ENCODE measurements at regions not wholly inside any gene's neighbourhood (a gene's known extent, or its start where the extent isn't known, plus 50 kb on each side); places are given as distances from the start of the nearest gene placed in this dataset.

DNA sequence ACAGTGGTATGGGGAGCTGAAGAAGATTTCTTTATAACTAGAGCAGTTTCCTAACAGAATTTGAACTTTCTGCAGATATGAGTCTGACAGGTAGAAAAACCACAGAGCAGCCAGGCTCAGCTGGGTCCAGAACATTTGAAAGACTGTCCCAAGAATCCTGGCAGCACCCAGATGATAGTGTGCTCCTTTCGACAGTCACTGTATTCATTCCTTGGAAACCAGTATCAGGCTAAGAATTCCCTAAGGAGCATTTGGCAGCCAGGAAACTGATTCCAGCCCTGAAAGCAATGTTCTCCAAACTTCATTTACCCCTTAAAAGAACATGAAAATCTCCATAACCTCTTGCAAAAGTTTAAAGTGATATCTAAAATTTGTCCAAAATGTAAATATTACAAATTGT lies 123.0 kb upstream of the MTAP start:
- no peak for DNase-seq
- no peak overlapping the region for H3K27ac ChIP-seq (ENCODE audit: low read length in 2 of 2)
- Mint-ChIP-seq H3K4me3 (no peak overlapping the region), H3K4me1 (no peaks in the 10 kb centered on the region), H3K27ac (no peak overlapping the region), H3K27me3 (peaks cover 7% of the 10 kb centered on the region), H3K9me3 (ENCODE audit: insufficient read depth) (no peaks in the 10 kb centered on the region)
- H3K79me2 ChIP-seq (ENCODE audit: control insufficient read depth, insufficient read depth, low read length): no peaks in the 10 kb centered on the region
- no peak overlapping the region for H2AFZ ChIP-seq (ENCODE audit: insufficient read depth, low read depth, low read length, poor library complexity, severe bottlenecking)
- H3K27me3 ChIP-seq (replicated peaks in 1 of 4; ENCODE audit: control extremely low read depth in 1 of 4, control insufficient read depth in 3 of 4, insufficient read depth in 4 of 4, low read length in 3 of 4): peaks cover 0 to 6% (median 0%) of the 10 kb centered on the region in 4 experiments
- TF ChIP-seq, protein P1, sequence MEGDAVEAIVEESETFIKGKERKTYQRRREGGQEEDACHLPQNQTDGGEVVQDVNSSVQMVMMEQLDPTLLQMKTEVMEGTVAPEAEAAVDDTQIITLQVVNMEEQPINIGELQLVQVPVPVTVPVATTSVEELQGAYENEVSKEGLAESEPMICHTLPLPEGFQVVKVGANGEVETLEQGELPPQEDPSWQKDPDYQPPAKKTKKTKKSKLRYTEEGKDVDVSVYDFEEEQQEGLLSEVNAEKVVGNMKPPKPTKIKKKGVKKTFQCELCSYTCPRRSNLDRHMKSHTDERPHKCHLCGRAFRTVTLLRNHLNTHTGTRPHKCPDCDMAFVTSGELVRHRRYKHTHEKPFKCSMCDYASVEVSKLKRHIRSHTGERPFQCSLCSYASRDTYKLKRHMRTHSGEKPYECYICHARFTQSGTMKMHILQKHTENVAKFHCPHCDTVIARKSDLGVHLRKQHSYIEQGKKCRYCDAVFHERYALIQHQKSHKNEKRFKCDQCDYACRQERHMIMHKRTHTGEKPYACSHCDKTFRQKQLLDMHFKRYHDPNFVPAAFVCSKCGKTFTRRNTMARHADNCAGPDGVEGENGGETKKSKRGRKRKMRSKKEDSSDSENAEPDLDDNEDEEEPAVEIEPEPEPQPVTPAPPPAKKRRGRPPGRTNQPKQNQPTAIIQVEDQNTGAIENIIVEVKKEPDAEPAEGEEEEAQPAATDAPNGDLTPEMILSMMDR (IDR thresholded peaks at IDR 0.05): no peak
- no peak for TF ChIP-seq EZH2 (IDR thresholded peaks at IDR 0.05; ENCODE audit: borderline replicate concordance, insufficient read depth, low read depth, low read length, poor library complexity, severe bottlenecking)
- H3K4me1 ChIP-seq (ENCODE audit: control insufficient read depth in 2 of 2, insufficient read depth in 2 of 2, low read length in 2 of 2): no peaks in the 10 kb centered on the region
- intact Hi-C loops (cut with micrococcal nuclease): no loop called here
- ChIA-PET CTCF (no interaction called here), POLR2A (no interaction called here)
- ATAC-seq (ENCODE audit: low read depth): no peak
- H3K9me3 ChIP-seq (ENCODE audit: control extremely low read depth in 1 of 3, control insufficient read depth in 2 of 3, insufficient read depth in 1 of 3, low read length in 2 of 3): no peaks in the 10 kb centered on the region
- H3K9ac ChIP-seq (ENCODE audit: low read length): no peak overlapping the region
- H3K4me3 ChIP-seq (ENCODE audit: control extremely low read depth in 1 of 5, extremely low read depth in 1 of 5, insufficient read depth in 1 of 5, low read depth in 2 of 5, low read length in 4 of 5): no peak overlapping the region
- no peaks in the 10 kb centered on the region for H4K20me1 ChIP-seq (ENCODE audit: control insufficient read depth, insufficient read depth, low read length, poor library complexity, severe bottlenecking)
- H3K4me2 ChIP-seq (replicated peaks; ENCODE audit: low read depth, low read length, poor library complexity, severe bottlenecking): no peak overlapping the region
- no peaks in the 10 kb centered on the region for H3K36me3 ChIP-seq (replicated peaks in 1 of 2; ENCODE audit: control extremely low read depth in 1 of 2, control insufficient read depth in 1 of 2, extremely low read depth in 1 of 2, insufficient read depth in 2 of 2, low read length in 1 of 2)
- WGBS (ENCODE audit: insufficient coverage): 100% methylated on average over 1 of the region's 1 CpG

- no peak for DNase-seq
- Mint-ChIP-seq H3K9me3 (ENCODE audit: insufficient read depth) (no peaks in the 10 kb centered on the region), H3K27me3 (peaks cover 7% of the 10 kb centered on the region), H3K27ac (no peak overlapping the region), H3K4me3 (no peak overlapping the region), H3K4me1 (no peaks in the 10 kb centered on the region)
- intact Hi-C loops (cut with micrococcal nuclease): no loop called here
- Histone ChIP-seq H3K79me2 (ENCODE audit: control insufficient read depth, insufficient read depth, low read length) (no peaks in the 10 kb centered on the region), H3K27me3 (replicated peaks in 1 of 4; ENCODE audit: control extremely low read depth in 1 of 4, control insufficient read depth in 3 of 4, insufficient read depth in 4 of 4, low read length in 3 of 4) (peaks cover 0 to 6% (median 0%) of the 10 kb centered on the region in 4 experiments), H3K27ac (ENCODE audit: low read length in 2 of 2) (no peak overlapping the region), H2AFZ (ENCODE audit: insufficient read depth, low read depth, low read length, poor library complexity, severe bottlenecking) (no peak overlapping the region), H4K20me1 (ENCODE audit: control insufficient read depth, insufficient read depth, low read length, poor library complexity, severe bottlenecking) (no peaks in the 10 kb centered on the region), H3K4me1 (ENCODE audit: control insufficient read depth in 2 of 2, insufficient read depth in 2 of 2, low read length in 2 of 2) (no peaks in the 10 kb centered on the region), H3K9me3 (ENCODE audit: control extremely low read depth in 1 of 3, control insufficient read depth in 2 of 3, insufficient read depth in 1 of 3, low read length in 2 of 3) (no peaks in the 10 kb centered on the region), H3K9ac (ENCODE audit: low read length) (no peak overlapping the region), H3K36me3 (replicated peaks in 1 of 2; ENCODE audit: control extremely low read depth in 1 of 2, control insufficient read depth in 1 of 2, extremely low read depth in 1 of 2, insufficient read depth in 2 of 2, low read length in 1 of 2) (no peaks in the 10 kb centered on the region), H3K4me2 (replicated peaks; ENCODE audit: low read depth, low read length, poor library complexity, severe bottlenecking) (no peak overlapping the region), H3K4me3 (ENCODE audit: control extremely low read depth in 1 of 5, extremely low read depth in 1 of 5, insufficient read depth in 1 of 5, low read depth in 2 of 5, low read length in 4 of 5) (no peak overlapping the region)
- POLR2A ChIA-PET: no interaction called here
- ATAC-seq (ENCODE audit: low read depth): no peak
- CTCF ChIA-PET: no interaction called here
- TF ChIP-seq EZH2 (IDR thresholded peaks at IDR 0.05; ENCODE audit: borderline replicate concordance, insufficient read depth, low read depth, low read length, poor library complexity, severe bottlenecking): no peak
- TF ChIP-seq, protein P1 (IDR thresholded peaks at IDR 0.05): no peak
- WGBS (ENCODE audit: insufficient coverage): 86% methylated on average over 1 of the region's 4 CpGs
Measured at GRCh38 chr9:21680590-21680989, 121.8 kb upstream of the MTAP start.
